Cardiac muscle cell (in vitro differentiated cells and primary cell): ENCODE measurements at regions not wholly inside any gene's neighbourhood (a gene's known extent, or its start where the extent isn't known, plus 50 kb on each side); places are given as distances from the start of the nearest gene placed in this dataset.

Source experiments
- DNase-seq, 2 donors: peaks; one replicate each; pipeline versions ENCODE4 v3.0.0 to v3.0.0-alpha.2; 2010 to 2017; ENCODE audit warnings: low read depth in 1 of 2, low spot score in 1 of 2
- H3K27ac ChIP-seq: fragments of 200-600 bp; sonication (generic); 2 replicates; pipeline ENCODE4 v1.5.1; 2016
- H3K27me3 ChIP-seq: fragments of 200-600 bp; sonication (generic); 2 replicates; pipeline ENCODE4 v1.6.0; 2016; ENCODE audit warnings: control low read depth
- H3K36me3 ChIP-seq: fragments of 200-600 bp; sonication (generic); 2 replicates; pipeline ENCODE4 v1.5.1; 2016; ENCODE audit warnings: control low read depth
- H3K4me1 ChIP-seq: fragments of 200-600 bp; sonication (generic); 2 replicates; pipeline ENCODE4 v1.8.1; 2017; ENCODE audit warnings: low read depth, mild to moderate bottlenecking, mixed run types
- H3K4me3 ChIP-seq: fragments of 200-600 bp; sonication (generic); 2 replicates; pipeline ENCODE4 v1.5.1; 2016; ENCODE audit warnings: mild to moderate bottlenecking
- H3K9me3 ChIP-seq: fragments of 200-600 bp; sonication (generic); 2 replicates; pipeline ENCODE4 v1.5.1; 2017; ENCODE audit warnings: low read depth, mild to moderate bottlenecking, control low read depth
- TF ChIP-seq, protein P1 (sequence below): IDR thresholded peaks from 2 replicates; pipeline ENCODE4 v1.5.1; 2012; ENCODE audit warnings: low read depth, mild to moderate bottlenecking, low read length

DNA sequence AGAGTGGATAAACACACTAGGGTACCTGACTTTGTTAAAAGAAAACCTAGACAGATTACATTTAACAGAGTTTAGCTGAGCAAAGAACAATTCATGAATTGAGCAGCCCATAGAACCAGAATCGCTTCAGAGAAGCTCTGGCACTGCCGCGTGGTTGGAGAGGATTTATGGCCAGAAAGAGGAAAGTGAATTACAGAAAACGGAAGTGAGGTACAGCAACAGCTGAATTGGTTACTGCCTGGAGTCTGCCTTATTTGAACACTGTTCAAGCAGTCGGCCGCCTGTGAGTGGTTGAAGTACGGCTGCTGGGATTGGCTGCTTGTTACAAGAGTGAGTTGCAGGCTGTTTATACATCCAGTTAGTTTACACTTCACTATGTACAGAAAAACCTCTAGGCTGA is 253.8 kb upstream of the CDYL start:
- no peaks in the 10 kb centered on the region for H3K36me3 ChIP-seq
- TF ChIP-seq, protein P1, sequence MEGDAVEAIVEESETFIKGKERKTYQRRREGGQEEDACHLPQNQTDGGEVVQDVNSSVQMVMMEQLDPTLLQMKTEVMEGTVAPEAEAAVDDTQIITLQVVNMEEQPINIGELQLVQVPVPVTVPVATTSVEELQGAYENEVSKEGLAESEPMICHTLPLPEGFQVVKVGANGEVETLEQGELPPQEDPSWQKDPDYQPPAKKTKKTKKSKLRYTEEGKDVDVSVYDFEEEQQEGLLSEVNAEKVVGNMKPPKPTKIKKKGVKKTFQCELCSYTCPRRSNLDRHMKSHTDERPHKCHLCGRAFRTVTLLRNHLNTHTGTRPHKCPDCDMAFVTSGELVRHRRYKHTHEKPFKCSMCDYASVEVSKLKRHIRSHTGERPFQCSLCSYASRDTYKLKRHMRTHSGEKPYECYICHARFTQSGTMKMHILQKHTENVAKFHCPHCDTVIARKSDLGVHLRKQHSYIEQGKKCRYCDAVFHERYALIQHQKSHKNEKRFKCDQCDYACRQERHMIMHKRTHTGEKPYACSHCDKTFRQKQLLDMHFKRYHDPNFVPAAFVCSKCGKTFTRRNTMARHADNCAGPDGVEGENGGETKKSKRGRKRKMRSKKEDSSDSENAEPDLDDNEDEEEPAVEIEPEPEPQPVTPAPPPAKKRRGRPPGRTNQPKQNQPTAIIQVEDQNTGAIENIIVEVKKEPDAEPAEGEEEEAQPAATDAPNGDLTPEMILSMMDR: no peak
- no peaks in the 10 kb centered on the region for H3K4me1 ChIP-seq
- no peak for DNase-seq
- no peaks in the 10 kb centered on the region for H3K27me3 ChIP-seq
- H3K27ac ChIP-seq: no peak overlapping the region
- H3K4me3 ChIP-seq: no peak overlapping the region
- no peaks in the 10 kb centered on the region for H3K9me3 ChIP-seq

DNA sequence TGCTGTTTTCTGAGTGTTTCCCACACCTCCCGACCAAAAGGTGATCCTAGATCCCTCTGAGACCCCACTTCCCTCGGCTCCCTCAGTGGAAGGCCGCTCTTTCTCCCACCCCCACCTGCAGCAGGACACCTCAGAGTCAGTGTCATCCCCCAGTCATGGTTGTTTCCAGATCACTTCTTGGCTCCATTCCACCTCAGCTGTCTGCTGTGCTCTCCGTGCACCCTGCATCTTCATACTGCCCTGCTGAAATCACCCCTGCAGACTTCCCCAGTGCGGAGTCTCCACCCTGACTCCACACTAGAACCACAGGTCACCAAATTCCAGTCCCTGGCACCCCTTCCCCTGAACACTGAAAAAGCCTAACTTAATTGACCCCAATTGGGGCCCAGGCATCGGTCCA is 255.1 kb upstream of the CDYL start:
- DNase-seq: no peak
- Histone ChIP-seq H3K36me3 (no peaks in the 10 kb centered on the region), H3K27me3 (no peaks in the 10 kb centered on the region), H3K4me3 (no peak overlapping the region), H3K4me1 (peaks cover under 1% of the 10 kb centered on the region), H3K27ac (no peak overlapping the region), H3K9me3 (no peaks in the 10 kb centered on the region)
- TF ChIP-seq, protein P1: no peak

DNA sequence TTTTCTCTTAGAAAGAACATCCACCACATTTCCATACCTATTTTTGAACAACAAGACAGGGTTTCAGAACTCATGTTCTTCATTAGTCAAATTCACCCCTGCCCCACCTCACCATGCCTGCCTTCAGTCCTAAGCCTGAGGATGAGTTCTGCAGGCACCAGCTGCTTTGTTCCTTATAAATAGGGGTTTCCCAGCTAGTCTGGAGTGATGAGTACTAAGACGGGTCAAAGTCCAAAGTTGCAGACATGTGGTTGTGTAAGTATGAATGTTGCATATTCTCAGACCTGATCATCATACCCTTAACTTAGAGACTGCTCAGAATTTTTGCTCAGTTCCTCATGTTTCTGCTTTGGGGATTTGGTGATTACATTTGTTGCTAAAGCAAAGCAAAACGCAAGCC is 257.7 kb upstream of the CDYL start:
- Histone ChIP-seq H3K27me3 (no peaks in the 10 kb centered on the region), H3K4me3 (no peak overlapping the region), H3K27ac (no peak overlapping the region), H3K9me3 (no peaks in the 10 kb centered on the region), H3K4me1 (peaks cover 13% of the 10 kb centered on the region), H3K36me3 (no peaks in the 10 kb centered on the region)
- TF ChIP-seq, protein P1: no peak
- DNase-seq: peak in 1 of 2 donors; percentile 25

DNA sequence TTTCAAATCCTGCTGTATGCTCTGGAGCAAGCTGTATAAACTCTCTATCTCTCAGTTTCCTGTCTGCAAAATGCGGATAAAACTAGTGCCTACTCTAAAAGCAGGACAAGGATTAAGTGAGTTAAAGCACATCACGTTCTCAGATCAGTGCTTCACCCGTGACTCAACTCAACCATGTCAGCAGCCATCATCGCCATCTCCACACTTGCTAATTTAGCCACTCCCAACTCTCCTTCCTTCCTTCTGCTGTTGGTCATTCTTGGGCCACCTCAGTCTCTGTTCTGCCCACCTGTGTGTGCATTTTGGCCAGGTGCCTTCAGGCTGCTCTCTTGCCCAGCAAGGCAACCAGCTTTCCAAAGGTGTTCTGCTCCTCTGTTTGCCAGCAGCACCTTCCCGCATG is 260.0 kb upstream of the CDYL start:
- peak in 1 of 2 donors; percentile 2 for DNase-seq
- H3K4me3 ChIP-seq: no peak overlapping the region
- H3K27ac ChIP-seq: no peak overlapping the region
- no peaks in the 10 kb centered on the region for H3K36me3 ChIP-seq
- TF ChIP-seq, protein P1: no peak
- no peaks in the 10 kb centered on the region for H3K9me3 ChIP-seq
- no peaks in the 10 kb centered on the region for H3K27me3 ChIP-seq
- H3K4me1 ChIP-seq: peaks cover 13% of the 10 kb centered on the region

DNA sequence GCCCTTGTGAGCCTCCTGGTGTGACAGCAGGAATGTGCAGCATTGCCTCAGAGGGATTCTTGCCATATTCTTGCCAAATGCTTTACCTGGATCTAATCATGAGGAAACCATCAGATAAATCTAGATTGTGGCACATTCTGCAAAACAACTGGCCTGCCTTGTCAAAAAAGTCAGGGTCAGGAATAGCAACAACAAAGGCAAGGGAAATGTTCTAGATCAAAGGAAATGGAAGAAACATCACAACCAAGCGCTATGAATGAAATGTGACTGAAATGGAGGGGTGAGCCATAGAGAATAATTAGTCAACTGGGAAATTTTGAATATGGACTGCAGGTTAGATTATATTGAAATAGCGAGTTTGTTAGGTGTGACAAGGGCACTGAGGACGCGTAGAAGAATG is 262.6 kb upstream of the CDYL start:
- no peaks in the 10 kb centered on the region for H3K27me3 ChIP-seq
- DNase-seq: no peak
- no peaks in the 10 kb centered on the region for H3K9me3 ChIP-seq
- TF ChIP-seq, protein P1: no peak
- no peaks in the 10 kb centered on the region for H3K36me3 ChIP-seq
- H3K4me3 ChIP-seq: no peak overlapping the region
- peaks cover 13% of the 10 kb centered on the region for H3K4me1 ChIP-seq
- H3K27ac ChIP-seq: no peak overlapping the region

DNA sequence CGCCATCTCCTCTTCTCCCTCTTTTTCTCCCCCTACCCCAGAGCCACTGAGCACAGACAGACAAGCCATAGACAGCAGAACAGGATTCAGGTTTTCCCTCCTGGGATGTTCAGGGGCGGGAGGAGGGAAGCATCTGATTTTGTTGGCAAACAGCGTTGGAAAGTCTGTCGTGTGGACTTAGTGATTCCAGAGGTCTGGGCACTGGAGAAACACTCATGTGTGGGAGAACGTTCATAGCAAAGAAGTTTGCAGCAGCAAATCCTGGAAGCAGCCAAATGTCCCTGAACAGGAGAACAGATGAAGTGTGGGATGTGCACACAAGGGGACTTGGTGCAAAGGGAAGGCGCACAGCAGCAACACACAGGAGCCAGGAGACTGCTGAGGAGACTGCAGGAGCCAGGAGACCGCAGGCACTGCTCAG is 264.1 kb upstream of the CDYL start:
- H3K4me1 ChIP-seq: peaks cover 13% of the 10 kb centered on the region
- TF ChIP-seq, protein P1: no peak
- no peak overlapping the region for H3K4me3 ChIP-seq
- no peaks in the 10 kb centered on the region for H3K9me3 ChIP-seq
- no peak overlapping the region for H3K27ac ChIP-seq
- no peaks in the 10 kb centered on the region for H3K36me3 ChIP-seq
- DNase-seq: no peak
- no peaks in the 10 kb centered on the region for H3K27me3 ChIP-seq
